Peyer's patch (tissue), 4 donors: ENCODE measurements at regions not wholly inside any gene's neighbourhood (a gene's known extent, or its start where the extent isn't known, plus 50 kb on each side); places are given as distances from the start of the nearest gene placed in this dataset.

Source experiments
- DNase-seq, 3 donors: peaks; one replicate each; pipeline ENCODE4 v3.0.0-alpha.2; 2017 to 2019
- H3K27ac ChIP-seq, 4 donors: fragments of 200-600 bp; sonication (generic); one replicate each; pipeline ENCODE4 v1.5.1; 2016 to 2019
- H3K27me3 ChIP-seq, 2 donors: fragments of 200-600 bp; sonication (generic); one replicate each; pipeline ENCODE4 v1.5.1; 2019
- H3K36me3 ChIP-seq, 3 donors: fragments of 200-600 bp; sonication (generic); one replicate each; pipeline ENCODE4 v1.5.1; 2016 to 2019
- H3K4me1 ChIP-seq, 4 donors: fragments of 200-600 bp; sonication (generic); one replicate each; pipeline ENCODE4 v1.5.1; 2016 to 2019
- H3K4me3 ChIP-seq, 4 donors: fragments of 200-600 bp; sonication (generic); 1 replicate in 3 of 4; 2 replicates in 1 of 4; pipeline ENCODE4 v1.5.1; 2016 to 2019; ENCODE audit warnings: mild to moderate bottlenecking in 1 of 4
- H3K9me3 ChIP-seq, 4 donors: fragments of 200-600 bp; sonication (generic); one replicate each; pipeline ENCODE4 v1.5.1; 2016 to 2019; ENCODE audit warnings: mild to moderate bottlenecking in 1 of 4
- CTCF ChIP-seq, 6 experiments: fragments of 450-650 bp in 4 of 6; fragments of 200-600 bp in 2 of 6; sonication (generic) in 1 of 6; IDR thresholded peaks; one replicate each; pipeline ENCODE4 v1.5.1; 2017 to 2019; ENCODE audit warnings: antibody characterized with exemption in 6 of 6, mild to moderate bottlenecking in 3 of 6, moderate library complexity in 1 of 6
- POLR2A ChIP-seq, 2 donors: fragments of 450-650 bp; IDR thresholded peaks; one replicate each; pipeline ENCODE4 v1.5.1; 2017; ENCODE audit warnings: antibody characterized with exemption in 2 of 2, mild to moderate bottlenecking in 2 of 2, moderate library complexity in 2 of 2

DNA sequence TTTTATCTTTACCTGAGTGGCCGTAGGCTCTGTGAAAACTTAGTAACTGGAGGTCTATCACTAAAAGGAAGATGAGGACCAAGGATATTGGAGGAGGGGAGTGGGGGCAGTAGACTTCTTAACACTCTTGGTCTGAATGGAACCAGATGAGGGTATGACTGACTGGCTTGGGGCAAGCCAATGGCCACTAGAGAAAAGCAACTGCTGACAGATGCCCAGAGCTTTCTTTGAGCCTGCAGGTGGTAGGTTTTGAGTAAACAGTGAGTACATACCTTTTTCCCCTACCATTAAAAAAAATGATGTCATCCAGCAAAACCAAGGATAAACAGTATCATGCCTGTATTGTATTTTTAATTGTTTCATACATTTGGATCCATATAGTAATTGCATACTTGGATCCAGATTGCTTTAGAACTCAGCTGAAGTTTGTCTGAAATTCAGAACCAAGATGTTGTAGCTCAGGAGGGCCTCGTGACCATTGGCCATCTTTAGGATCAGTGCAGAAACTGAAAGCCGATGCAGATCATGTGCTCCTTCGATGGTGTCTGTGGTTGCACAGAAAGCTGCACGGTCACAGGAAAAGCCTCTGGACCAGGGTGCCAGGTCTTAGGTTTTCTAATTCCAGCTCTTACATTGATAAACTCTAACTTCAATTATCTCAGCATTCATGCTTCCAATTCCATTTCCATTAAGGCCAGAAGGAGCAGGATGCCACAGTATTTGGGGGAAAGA lies 131.0 kb downstream of the PDGFRA start:
- DNase-seq, result no peak
- TF ChIP-seq CTCF (IDR thresholded peaks at IDR 0.05) (no peak), POLR2A (IDR thresholded peaks at IDR 0.05) (no peak)
- Histone ChIP-seq H3K4me3 (no peak overlapping the region), H3K27ac (no peak overlapping the region), H3K27me3 (no peaks in the 10 kb centered on the region), H3K4me1 (no peaks in the 10 kb centered on the region), H3K36me3 (no peaks in the 10 kb centered on the region), H3K9me3 (no peaks in the 10 kb centered on the region)

DNA sequence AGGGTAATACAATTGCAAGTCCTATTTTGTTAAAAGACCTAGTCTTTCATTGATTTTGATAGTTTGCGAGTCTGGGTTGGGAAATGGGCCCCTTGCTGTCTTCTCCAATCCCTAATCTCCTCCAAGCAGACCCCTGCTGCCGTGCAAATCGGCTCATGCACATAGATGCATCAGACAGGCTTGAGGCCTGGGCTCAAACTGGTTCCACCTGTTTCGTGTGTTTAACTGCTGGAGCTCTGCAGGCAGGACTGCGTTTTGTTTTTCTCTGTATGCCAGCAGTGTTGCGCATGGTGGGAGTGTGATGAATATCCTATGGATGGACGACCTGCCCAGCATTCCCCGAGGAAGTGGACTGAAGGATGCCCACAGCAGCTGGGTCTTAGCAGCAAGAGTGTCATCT lies 133.9 kb downstream of the PDGFRA start:
- no peaks in the 10 kb centered on the region for H3K9me3 ChIP-seq
- no peaks in the 10 kb centered on the region for H3K4me1 ChIP-seq
- TF ChIP-seq CTCF (IDR thresholded peaks at IDR 0.05) (no peak), POLR2A (IDR thresholded peaks at IDR 0.05) (no peak)
- DNase-seq, result no peak
- no peaks in the 10 kb centered on the region for H3K27me3 ChIP-seq
- no peak overlapping the region for H3K27ac ChIP-seq
- no peaks in the 10 kb centered on the region for H3K36me3 ChIP-seq
- no peak overlapping the region for H3K4me3 ChIP-seq

- no peaks in the 10 kb centered on the region for H3K27me3 ChIP-seq
- DNase-seq, result no peak
- no peak for TF ChIP-seq POLR2A (IDR thresholded peaks at IDR 0.05)
- TF ChIP-seq CTCF (IDR thresholded peaks at IDR 0.05), result no peak
- no peaks in the 10 kb centered on the region for H3K9me3 ChIP-seq
- H3K27ac ChIP-seq, result no peak overlapping the region
- no peaks in the 10 kb centered on the region for H3K4me1 ChIP-seq
- no peaks in the 10 kb centered on the region for H3K36me3 ChIP-seq
- H3K4me3 ChIP-seq, result no peak overlapping the region
Observed at GRCh38 chr4:54365691-54366090, 136.6 kb downstream of the PDGFRA start.

DNA sequence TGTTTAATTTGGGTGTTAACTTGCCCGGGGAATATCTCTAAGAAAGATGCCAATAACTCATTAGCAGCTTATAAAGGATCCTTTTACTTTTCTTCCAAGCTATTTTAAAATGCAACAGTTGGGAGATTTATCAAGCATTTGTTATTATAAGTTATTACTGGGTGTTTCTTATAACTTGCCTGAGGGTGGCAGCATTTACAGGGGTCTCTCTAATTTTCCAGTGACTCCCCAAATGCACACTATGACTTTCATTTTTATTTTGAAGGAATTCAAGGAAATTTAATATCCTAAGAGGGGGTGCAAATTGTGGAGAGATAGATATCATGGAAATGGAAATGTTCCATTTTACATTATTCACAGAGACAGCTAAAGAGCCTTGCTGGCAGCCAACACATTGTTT lies 138.0 kb downstream of the PDGFRA start:
- Histone ChIP-seq H3K27me3 (no peaks in the 10 kb centered on the region), H3K27ac (no peak overlapping the region), H3K36me3 (no peaks in the 10 kb centered on the region), H3K9me3 (no peaks in the 10 kb centered on the region), H3K4me1 (no peaks in the 10 kb centered on the region), H3K4me3 (no peak overlapping the region)
- TF ChIP-seq POLR2A (IDR thresholded peaks at IDR 0.05) (no peak), CTCF (IDR thresholded peaks at IDR 0.05) (no peak)
- no peak for DNase-seq

- no peak overlapping the region for H3K27ac ChIP-seq
- no peak for DNase-seq
- no peak for TF ChIP-seq CTCF (IDR thresholded peaks at IDR 0.05)
- TF ChIP-seq POLR2A (IDR thresholded peaks at IDR 0.05), result no peak
Observed at GRCh38 chr4:54368281-54369265, 139.5 kb downstream of the PDGFRA start.

More at GRCh38 chr4:54368281-54369265, 139.5 kb downstream of the PDGFRA start:
- H3K9me3 ChIP-seq, result no peaks in the 10 kb centered on the region
- no peaks in the 10 kb centered on the region for H3K27me3 ChIP-seq
- no peaks in the 10 kb centered on the region for H3K36me3 ChIP-seq
- H3K4me3 ChIP-seq, result no peak overlapping the region
- no peaks in the 10 kb centered on the region for H3K4me1 ChIP-seq
